Right cardiac atrium (tissue), 5 donors: ENCODE measurements at regions not wholly inside any gene's neighbourhood (a gene's known extent, or its start where the extent isn't known, plus 50 kb on each side); places are given as distances from the start of the nearest gene placed in this dataset.

Source experiments
- ATAC-seq, 2 donors: fragments of 200-7000 bp; cut with Tn5 transposase; one replicate each; pipeline versions ENCODE4 v1.8.0 to v1.9.1; 2020; ENCODE audit warnings: moderate library complexity in 2 of 2, mild to moderate bottlenecking in 1 of 2
- DNase-seq, 3 donors: peaks; one replicate each; pipeline ENCODE4 v3.0.0-alpha.2; 2020
- H3K27ac ChIP-seq: one replicate; pipeline ENCODE4 v1.5.1; 2013; ENCODE audit warnings: mild to moderate bottlenecking, low read length, control low read depth, moderate library complexity
- H3K27me3 ChIP-seq: one replicate; pipeline ENCODE4 v1.6.1; 2013; ENCODE audit not compliant: control insufficient read depth, insufficient read depth
- H3K4me1 ChIP-seq: one replicate; pipeline ENCODE4 v1.6.1; 2013; ENCODE audit warnings: low read length; ENCODE audit not compliant: control insufficient read depth, insufficient read depth
- H3K4me3 ChIP-seq: one replicate; pipeline ENCODE4 v1.5.1; 2013; ENCODE audit warnings: low read length, control low read depth
- H3K9me3 ChIP-seq: one replicate; pipeline ENCODE4 v1.6.1; 2013; ENCODE audit warnings: low read length; ENCODE audit not compliant: control insufficient read depth
- WGBS: extraction: QIAGEN DNeasy Blood & Tissue Kit; methylation state at CpG from one replicate; pipeline ENCODE4 v1.1.7; 2013; 5-methylcytosine and 5-hydroxymethylcytosine counted together
- intact Hi-C, 4 donors: fragments of 100-400 bp; cut with DNase I; formaldehyde crosslinking; loops; one replicate each; pipeline versions ENCODE4 v1.11.0 to v1.14.0; 2022 to 2023
- donor health status: healthy with polysubstance abuse.
- donor health status: DM: no; HTN: yes; CAD: no.
- donor health status: DM: no; HTN: no; CAD: no.
- donor health status: DM: no; HTN: yes; CAD: no; lungs with severe emphysema.
- donor health status: DM: yes; HTN: yes; CAD: no.

DNA sequence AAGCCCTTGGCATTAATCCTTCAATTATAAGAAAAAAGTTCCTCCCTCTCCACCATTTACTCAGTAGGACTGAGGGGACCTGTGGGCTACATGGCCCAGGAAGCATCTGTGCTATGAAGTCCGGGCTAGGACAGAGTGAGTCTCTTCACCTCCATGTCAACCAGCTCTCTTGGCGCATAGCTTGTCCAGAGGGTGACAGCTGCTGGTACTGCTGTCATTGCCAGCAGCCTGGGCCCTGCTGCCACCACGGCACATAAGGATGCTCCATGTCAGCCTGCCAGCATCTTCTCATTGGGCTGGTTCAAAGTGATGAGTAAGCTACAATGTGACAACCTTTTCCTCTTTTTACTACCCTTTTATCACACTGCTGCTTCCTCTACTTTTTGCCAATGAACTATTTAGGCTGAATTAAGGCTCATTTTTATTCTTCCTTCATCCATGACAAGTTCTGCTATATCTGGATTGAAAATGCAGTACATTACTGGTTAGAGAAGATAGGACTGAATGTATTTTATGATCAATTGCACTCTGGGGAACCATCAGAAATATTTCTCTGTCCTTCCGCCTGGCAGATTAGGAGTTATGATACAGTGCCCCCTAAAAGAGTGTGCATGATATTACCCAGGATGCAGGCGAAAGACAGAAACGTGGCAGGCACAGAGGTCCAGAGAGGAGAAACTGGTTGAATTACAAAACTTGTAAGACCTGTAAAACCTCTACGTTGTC is 258.9 kb upstream of the TNP1 start:
- H3K27me3 ChIP-seq = no peaks in the 10 kb centered on the region
- H3K4me1 ChIP-seq = no peaks in the 10 kb centered on the region
- DNase-seq (no peak), ATAC-seq (no peak)
- no peak overlapping the region for H3K27ac ChIP-seq
- H3K4me3 ChIP-seq = no peak overlapping the region
- intact Hi-C loops = no loop called here
- WGBS = 91% methylated on average over 7 of the region's 7 CpGs
- H3K9me3 ChIP-seq = no peaks in the 10 kb centered on the region

DNA sequence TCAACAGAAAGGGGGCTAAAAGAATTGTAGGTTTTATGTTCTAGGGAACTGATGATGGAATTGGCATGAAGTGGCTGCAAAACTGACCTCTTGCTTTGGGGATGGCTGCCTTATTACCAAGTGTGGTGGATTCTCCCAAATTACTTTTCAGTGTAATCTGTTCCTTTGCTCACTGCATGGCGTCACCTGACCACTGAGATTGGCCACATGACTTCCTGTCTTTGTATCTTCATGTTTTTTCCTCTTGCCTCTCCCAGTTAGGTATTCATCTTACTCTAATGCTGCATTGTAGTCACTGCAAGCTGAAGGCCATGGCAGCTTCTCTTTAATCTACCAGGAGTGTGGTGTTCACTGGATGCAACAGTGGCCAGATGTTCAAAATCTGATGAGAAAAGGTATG is 257.7 kb upstream of the TNP1 start:
- no peaks in the 10 kb centered on the region for H3K9me3 ChIP-seq
- H3K27me3 ChIP-seq = no peaks in the 10 kb centered on the region
- no peak for DNase-seq
- no peak overlapping the region for H3K4me3 ChIP-seq
- intact Hi-C loops = no loop called here
- H3K4me1 ChIP-seq = no peaks in the 10 kb centered on the region
- no peak overlapping the region for H3K27ac ChIP-seq
- WGBS = 86% methylated on average over 1 of the region's 1 CpG
- no peak for ATAC-seq

DNA sequence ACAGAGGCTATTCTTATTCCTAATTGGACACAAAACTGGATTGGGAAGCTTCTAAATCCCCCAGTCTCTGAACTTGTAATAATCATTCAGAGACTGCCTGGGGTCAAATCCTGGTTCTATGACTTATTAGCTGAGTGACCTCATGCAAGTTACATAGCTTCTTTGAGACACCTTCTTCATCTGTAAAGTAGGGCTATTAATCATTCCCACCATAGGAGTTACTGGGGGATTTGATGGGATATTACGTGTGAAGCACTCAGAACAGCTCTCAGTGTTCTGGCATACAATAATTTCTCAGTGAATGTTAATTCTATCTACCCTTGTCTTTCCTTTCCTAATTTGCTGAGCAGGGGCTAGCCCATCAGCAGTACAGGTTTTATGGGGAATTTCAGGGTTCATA is 256.7 kb upstream of the TNP1 start:
- intact Hi-C loops = no loop called here
- 96% methylated on average over 1 of the region's 1 CpG for whole genome bisulfite sequencing
- Histone ChIP-seq H3K4me1 (no peaks in the 10 kb centered on the region), H3K4me3 (no peak overlapping the region), H3K9me3 (no peaks in the 10 kb centered on the region), H3K27me3 (no peaks in the 10 kb centered on the region), H3K27ac (no peak overlapping the region)
- no peak for ATAC-seq
- DNase-seq = no peak

DNA sequence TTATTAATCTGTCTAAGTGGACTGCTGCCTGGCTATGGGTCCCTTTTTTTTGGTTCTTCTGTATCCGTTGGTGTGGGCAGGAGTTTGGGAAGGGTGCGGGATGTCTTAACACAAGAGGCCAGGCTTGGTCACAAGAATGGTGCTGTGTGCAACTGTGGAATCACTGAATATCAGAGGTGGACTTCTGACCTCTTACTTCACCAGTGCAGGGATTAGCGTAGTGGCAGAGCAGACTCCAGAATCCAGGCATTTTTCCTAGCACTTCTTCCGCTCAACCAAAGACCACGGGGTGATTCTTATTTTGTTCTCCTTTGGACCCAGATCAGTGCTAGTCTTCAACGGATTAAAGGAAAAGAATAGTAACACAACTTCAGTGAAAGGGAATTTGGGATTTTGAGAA is 254.3 kb upstream of the TNP1 start:
- WGBS = 90% methylated on average over 6 of the region's 6 CpGs
- H3K27me3 ChIP-seq = no peaks in the 10 kb centered on the region
- H3K9me3 ChIP-seq = no peaks in the 10 kb centered on the region
- H3K4me3 ChIP-seq = no peak overlapping the region
- DNase-seq (no peak), ATAC-seq (no peak)
- no peak overlapping the region for H3K27ac ChIP-seq
- no peaks in the 10 kb centered on the region for H3K4me1 ChIP-seq
- intact Hi-C loops = no loop called here

DNA sequence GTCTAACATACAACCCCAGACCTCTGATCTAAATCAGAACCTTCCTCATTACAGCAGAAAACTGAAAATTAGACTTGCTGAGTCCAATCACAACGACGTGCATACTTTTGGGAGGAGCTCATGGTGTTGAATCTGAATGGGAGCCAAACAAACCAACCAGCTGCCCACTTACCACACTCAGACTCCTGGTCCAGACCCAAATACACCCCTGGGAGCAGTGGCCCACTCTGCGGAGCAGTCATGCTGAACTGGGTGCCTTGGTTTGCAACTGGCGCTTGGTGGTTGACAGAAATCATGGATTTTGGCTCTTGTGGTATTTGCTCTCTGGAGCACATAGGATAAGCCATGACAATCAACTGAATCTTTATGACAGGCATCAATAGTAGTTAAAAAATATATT is 253.6 kb upstream of the TNP1 start:
- intact Hi-C loops = no loop called here
- DNase-seq (no peak), ATAC-seq (no peak)
- H3K27ac ChIP-seq = no peak overlapping the region
- no peaks in the 10 kb centered on the region for H3K27me3 ChIP-seq
- no peaks in the 10 kb centered on the region for H3K4me1 ChIP-seq
- 90% methylated on average over 4 of the region's 4 CpGs for WGBS
- no peak overlapping the region for H3K4me3 ChIP-seq
- H3K9me3 ChIP-seq = no peaks in the 10 kb centered on the region

DNA sequence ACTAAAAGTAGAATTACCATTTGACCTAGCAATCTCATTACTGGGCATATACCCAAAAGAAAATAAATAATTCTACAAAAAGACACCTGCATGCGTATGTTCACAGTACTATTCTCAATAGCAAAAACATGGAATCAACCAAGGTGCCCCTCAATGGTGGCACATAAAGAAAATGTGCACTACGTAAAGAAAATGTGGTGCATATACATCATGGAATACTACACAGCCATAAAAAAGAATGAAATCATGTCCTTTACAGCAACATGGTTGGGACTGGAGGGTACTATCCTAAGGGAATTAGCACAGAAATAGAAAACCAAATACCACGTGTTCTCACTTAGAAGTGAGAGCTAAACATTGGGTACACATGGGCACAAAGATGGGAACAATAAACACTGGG is 250.7 kb upstream of the TNP1 start:
- Histone ChIP-seq H3K4me1 (no peaks in the 10 kb centered on the region), H3K27ac (no peak overlapping the region), H3K9me3 (no peaks in the 10 kb centered on the region), H3K27me3 (no peaks in the 10 kb centered on the region), H3K4me3 (no peak overlapping the region)
- WGBS = 90% methylated on average over 3 of the region's 3 CpGs
- ATAC-seq (no peak), DNase-seq (no peak)
- intact Hi-C loops = no loop called here

DNA sequence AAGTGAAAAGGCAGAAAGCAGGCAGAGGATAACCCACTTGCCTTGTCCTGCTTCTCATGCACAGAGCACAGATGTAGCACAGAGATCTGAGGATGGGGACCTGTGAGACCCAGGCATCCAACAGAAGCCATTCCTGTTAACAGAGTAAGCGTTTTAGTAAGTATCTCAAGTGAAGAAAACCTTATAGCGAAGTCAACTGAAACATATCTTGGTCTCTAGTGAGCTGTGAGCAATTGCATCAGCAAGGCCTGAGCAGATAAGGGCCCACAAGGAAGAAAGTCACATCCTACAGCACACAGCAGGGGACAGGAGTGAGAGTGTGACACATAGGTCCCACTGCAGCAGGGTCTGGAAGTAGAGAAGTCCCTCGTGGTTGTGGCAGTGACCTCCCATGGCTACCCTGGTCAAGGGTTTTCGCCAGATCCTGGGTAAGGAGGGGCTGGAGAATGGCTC is 248.7 kb upstream of the TNP1 start:
- Histone ChIP-seq H3K27me3 (no peaks in the 10 kb centered on the region), H3K4me3 (no peak overlapping the region), H3K4me1 (no peaks in the 10 kb centered on the region), H3K9me3 (no peaks in the 10 kb centered on the region), H3K27ac (no peak overlapping the region)
- DNase-seq = no peak
- ATAC-seq = no peak
- intact Hi-C loops = no loop called here
- 76% methylated on average over 4 of the region's 4 CpGs for WGBS

DNA sequence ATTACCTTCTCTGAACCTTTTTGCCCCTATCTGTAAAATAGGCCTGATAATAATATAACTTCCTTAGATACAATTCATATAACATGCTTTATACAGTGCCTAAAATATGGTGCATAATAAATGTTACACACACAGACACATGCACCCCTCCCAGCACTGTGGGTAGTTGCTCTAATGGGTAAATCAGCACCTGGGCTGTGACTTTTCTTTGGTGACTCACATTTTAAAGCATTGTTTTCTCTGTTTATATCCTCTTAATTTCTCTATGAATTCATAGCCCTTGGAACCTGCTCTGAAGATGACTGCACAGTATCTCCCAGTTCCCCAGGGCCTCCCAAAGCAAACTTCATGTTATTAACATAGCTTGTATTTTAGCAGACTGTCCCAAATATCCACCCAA is 248.2 kb upstream of the TNP1 start:
- ATAC-seq (no peak), DNase-seq (no peak)
- intact Hi-C loops = no loop called here
- no peak overlapping the region for H3K27ac ChIP-seq
- no peaks in the 10 kb centered on the region for H3K9me3 ChIP-seq
- no peaks in the 10 kb centered on the region for H3K27me3 ChIP-seq
- no peak overlapping the region for H3K4me3 ChIP-seq
- H3K4me1 ChIP-seq = no peaks in the 10 kb centered on the region

DNA sequence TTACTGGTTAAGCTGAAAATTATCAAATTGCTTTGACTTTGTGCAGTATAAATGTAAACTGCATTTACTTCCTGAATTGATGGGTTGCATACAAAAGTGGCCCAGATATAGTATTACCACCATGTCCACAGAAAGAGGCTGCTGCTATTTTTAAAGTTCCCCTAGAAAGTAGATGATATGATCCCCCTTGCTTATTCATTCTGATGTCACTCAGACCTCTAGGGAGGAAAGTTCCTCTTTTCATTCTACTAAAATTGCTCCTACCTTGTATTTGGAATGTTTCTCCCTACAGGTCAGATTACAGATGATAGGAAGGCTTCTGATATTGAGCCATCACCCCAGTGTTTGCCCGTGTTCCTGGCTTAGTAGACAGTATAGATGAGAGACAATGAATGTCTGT is 247.6 kb upstream of the TNP1 start:
- no peak for ATAC-seq
- Histone ChIP-seq H3K27ac (no peak overlapping the region), H3K4me3 (no peak overlapping the region), H3K4me1 (no peaks in the 10 kb centered on the region), H3K27me3 (no peaks in the 10 kb centered on the region), H3K9me3 (no peaks in the 10 kb centered on the region)
- intact Hi-C loops = no loop called here
- 82% methylated on average over 1 of the region's 1 CpG for WGBS
- no peak for DNase-seq

DNA sequence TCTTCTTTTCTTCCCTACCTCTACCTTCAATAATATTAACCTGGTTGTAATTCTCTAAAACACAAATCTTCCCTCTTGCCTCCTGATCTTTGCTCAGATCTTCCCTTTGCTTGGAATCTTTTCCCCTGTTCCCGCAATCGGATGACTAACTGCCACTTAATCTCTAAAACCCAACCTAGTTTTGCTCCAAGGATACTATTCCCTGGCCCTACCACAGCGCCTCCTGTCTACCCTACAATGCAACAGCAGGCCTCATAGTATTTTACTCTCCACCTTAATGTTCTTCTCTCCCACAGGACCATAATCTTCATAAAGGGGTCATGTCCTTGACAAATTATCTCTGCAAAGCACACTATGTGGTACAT is 246.8 kb upstream of the TNP1 start:
- no peak for ATAC-seq
- H3K9me3 ChIP-seq = no peaks in the 10 kb centered on the region
- H3K27ac ChIP-seq = no peak overlapping the region
- H3K4me1 ChIP-seq = no peaks in the 10 kb centered on the region
- no peak for DNase-seq
- no peak overlapping the region for H3K4me3 ChIP-seq
- intact Hi-C loops = no loop called here
- 91% methylated on average over 3 of the region's 3 CpGs for WGBS
- H3K27me3 ChIP-seq = no peaks in the 10 kb centered on the region

DNA sequence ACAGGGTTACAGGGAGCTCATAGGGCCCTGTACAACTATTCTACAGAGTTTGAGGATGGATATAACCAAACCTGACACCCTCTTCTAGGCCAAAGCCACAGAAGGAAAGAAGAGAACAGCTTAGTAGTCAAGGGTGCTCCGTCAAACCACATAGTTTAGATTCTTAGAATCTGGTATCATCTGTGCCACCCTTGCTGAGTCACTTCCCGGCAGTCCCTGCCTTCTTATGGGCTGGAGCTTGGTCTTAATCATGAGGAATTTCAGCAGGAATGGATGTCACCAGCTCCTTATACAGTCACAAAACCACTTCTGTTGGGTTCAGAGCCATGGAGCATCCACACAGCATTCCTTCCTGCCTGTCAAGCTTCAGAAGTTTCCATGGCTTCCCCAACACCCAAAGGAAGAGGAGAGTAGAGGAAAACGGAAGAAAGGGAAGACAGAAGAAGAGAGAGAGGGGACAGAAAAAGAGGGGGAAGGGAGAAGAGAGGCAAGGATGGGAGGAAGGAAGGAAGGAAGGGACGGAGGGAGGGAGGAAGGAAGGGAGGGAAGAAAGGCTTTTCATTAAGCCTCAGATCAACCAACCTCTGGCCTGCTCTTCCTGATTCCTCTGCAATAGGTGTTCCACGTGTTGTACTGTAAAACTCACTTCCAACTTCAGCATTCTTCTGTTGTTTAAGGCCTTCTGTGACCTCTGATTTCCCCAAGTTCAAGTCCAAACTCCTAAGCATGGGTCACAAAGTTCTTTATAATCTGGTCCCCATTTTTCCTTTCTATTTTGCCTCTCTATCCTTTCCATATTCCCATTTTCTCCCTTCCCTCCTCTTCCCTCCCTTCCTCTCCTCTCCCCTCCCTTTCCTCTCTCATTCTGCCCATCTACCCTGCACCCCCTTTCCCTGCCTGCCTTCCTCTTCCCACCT is 246.1 kb upstream of the TNP1 start:
- Histone ChIP-seq H3K27me3 (no peaks in the 10 kb centered on the region), H3K27ac (no peak overlapping the region), H3K4me3 (no peak overlapping the region), H3K4me1 (no peaks in the 10 kb centered on the region), H3K9me3 (no peaks in the 10 kb centered on the region)
- DNase-seq = no peak
- 83% methylated on average over 5 of the region's 5 CpGs for WGBS
- ATAC-seq = peak; percentile 29 to 51
- intact Hi-C loops = no loop called here
